Calu3 (cell line): ENCODE measurements at regions not wholly inside any gene's neighbourhood (a gene's known extent, or its start where the extent isn't known, plus 50 kb on each side); places are given as distances from the start of the nearest gene placed in this dataset.

Experiments used
- BruUV-seq: library from RNA; stranded (reverse); fragments of 400-500 nt; replicated peaks from 2 replicates; lab custom pipeline; 2021; lab: Mats Ljungman, UMichigan
- CTCF ChIA-PET: fragments of 300-600 bp; sonication (Branson Sonifier 250); formaldehyde crosslinking; loops from one replicate; lab custom pipeline; 2022; ENCODE audit warnings: antibody characterized with exemption; lab: Charles Lee
- DNase-seq: peaks from one replicate; pipeline ENCODE4 v3.0.0; 2022
- H3K27ac Mint-ChIP-seq: one replicate; pipeline ENCODE4 v1.8.0; 2022; ENCODE audit warnings: mixed read lengths; ENCODE audit not compliant: unreplicated experiment
- H3K27me3 Mint-ChIP-seq: one replicate; pipeline ENCODE4 v1.8.0; 2022; ENCODE audit warnings: mixed read lengths; ENCODE audit not compliant: unreplicated experiment
- H3K36me3 Mint-ChIP-seq: one replicate; pipeline ENCODE4 v1.8.0; 2022; ENCODE audit warnings: mild to moderate bottlenecking, moderate library complexity, mixed read lengths; ENCODE audit not compliant: insufficient read depth, unreplicated experiment
- H3K4me1 Mint-ChIP-seq: one replicate; pipeline ENCODE4 v1.8.0; 2022; ENCODE audit warnings: mild to moderate bottlenecking, low read depth, mixed read lengths; ENCODE audit not compliant: unreplicated experiment
- H3K4me3 Mint-ChIP-seq: one replicate; pipeline ENCODE4 v1.8.0; 2022; ENCODE audit warnings: mild to moderate bottlenecking, low read depth, moderate library complexity, mixed read lengths; ENCODE audit not compliant: unreplicated experiment
- H3K9me3 Mint-ChIP-seq: one replicate; pipeline ENCODE4 v1.8.0; 2022; ENCODE audit warnings: low read depth, mixed read lengths; ENCODE audit not compliant: unreplicated experiment
- intact Hi-C: fragments of 100-400 bp; cut with micrococcal nuclease; formaldehyde crosslinking; loops from one replicate; pipeline ENCODE4 v1.10.0; 2022; ENCODE audit not compliant: unreplicated experiment
- TF ChIP-seq, protein P1 (sequence below): fragments of 200-600 bp; IDR thresholded peaks from one replicate; pipeline ENCODE4 v1.8.0; 2022; ENCODE audit warnings: antibody characterized with exemption; ENCODE audit not compliant: unreplicated experiment

- BruUV-seq, result no TSS peak
- Mint-ChIP-seq H3K4me1 (no peaks in the 10 kb centered on the region), H3K9me3 (no peaks in the 10 kb centered on the region), H3K36me3 (no peaks in the 10 kb centered on the region), H3K27me3 (peaks cover 45% of the 10 kb centered on the region), H3K4me3 (no peak overlapping the region), H3K27ac (no peak overlapping the region)
- TF ChIP-seq, protein P1, sequence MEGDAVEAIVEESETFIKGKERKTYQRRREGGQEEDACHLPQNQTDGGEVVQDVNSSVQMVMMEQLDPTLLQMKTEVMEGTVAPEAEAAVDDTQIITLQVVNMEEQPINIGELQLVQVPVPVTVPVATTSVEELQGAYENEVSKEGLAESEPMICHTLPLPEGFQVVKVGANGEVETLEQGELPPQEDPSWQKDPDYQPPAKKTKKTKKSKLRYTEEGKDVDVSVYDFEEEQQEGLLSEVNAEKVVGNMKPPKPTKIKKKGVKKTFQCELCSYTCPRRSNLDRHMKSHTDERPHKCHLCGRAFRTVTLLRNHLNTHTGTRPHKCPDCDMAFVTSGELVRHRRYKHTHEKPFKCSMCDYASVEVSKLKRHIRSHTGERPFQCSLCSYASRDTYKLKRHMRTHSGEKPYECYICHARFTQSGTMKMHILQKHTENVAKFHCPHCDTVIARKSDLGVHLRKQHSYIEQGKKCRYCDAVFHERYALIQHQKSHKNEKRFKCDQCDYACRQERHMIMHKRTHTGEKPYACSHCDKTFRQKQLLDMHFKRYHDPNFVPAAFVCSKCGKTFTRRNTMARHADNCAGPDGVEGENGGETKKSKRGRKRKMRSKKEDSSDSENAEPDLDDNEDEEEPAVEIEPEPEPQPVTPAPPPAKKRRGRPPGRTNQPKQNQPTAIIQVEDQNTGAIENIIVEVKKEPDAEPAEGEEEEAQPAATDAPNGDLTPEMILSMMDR, result no peak
- intact Hi-C loops, result no loop called here
- CTCF ChIA-PET, result no interaction called here
- DNase-seq, result no peak
These were observed 66.4 kb upstream of the TTC34 start for GRCh38 chr1:2867861-2868260.

DNA sequence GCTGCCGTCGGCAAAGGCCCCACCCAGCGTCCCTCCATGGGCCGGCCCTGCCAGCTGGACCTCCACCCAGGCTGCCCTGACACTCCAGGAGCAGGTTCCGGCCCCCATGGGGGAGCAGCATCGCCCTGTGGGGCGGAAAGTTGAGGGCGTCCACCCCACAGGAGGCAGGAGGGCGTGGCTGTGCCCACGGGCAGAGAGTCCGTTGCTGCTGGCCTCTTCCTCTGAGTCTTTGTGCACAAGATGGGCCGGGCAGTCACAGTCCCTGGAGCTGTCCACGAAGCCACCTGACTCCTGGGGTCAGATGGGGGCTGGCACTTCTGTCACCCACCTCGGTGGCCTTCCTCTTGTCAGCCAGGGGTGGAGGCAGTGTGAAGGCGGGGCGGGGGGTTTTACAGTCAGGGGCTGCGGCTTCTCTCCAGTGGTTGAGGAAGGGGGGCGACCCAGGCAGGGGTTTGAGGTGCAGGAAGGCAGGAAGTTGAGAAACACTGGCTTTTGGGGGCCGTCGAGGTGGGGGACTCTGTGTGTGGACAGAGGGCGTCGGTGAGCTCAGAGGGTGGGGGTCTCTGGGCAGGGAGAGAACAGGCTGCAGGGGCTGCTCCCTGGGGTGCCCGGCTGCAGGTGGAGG lies 67.2 kb upstream of the TTC34 start:
- BruUV-seq, result no TSS peak
- H3K9me3 Mint-ChIP-seq, result no peaks in the 10 kb centered on the region
- TF ChIP-seq, protein P1, result no peak
- intact Hi-C loops, result no loop called here
- no peak overlapping the region for H3K27ac Mint-ChIP-seq
- CTCF ChIA-PET, result no interaction called here
- H3K36me3 Mint-ChIP-seq, result no peaks in the 10 kb centered on the region
- H3K4me1 Mint-ChIP-seq, result no peaks in the 10 kb centered on the region
- DNase-seq, result no peak
- H3K4me3 Mint-ChIP-seq, result no peak overlapping the region
- H3K27me3 Mint-ChIP-seq, result peaks cover 51% of the 10 kb centered on the region

GRCh38 chr1:2871246-2871815 lies 69.8 kb upstream of the TTC34 start:
- H3K9me3 Mint-ChIP-seq, result no peaks in the 10 kb centered on the region
- H3K4me1 Mint-ChIP-seq, result no peaks in the 10 kb centered on the region
- no TSS peak for BruUV-seq
- intact Hi-C loops, result no loop called here
- H3K27me3 Mint-ChIP-seq, result peaks cover 61% of the 10 kb centered on the region
- H3K36me3 Mint-ChIP-seq, result no peaks in the 10 kb centered on the region
- CTCF ChIA-PET, result no interaction called here
- no peak overlapping the region for H3K4me3 Mint-ChIP-seq
- no peak overlapping the region for H3K27ac Mint-ChIP-seq
- TF ChIP-seq, protein P1, result no peak
- no peak for DNase-seq

GRCh38 chr1:2874207-2874606 lies 72.7 kb upstream of the TTC34 start:
- DNase-seq, result no peak
- no TSS peak for BruUV-seq
- Mint-ChIP-seq H3K27me3 (peaks cover 61% of the 10 kb centered on the region), H3K9me3 (no peaks in the 10 kb centered on the region), H3K4me1 (no peaks in the 10 kb centered on the region), H3K36me3 (no peaks in the 10 kb centered on the region), H3K27ac (no peak overlapping the region), H3K4me3 (no peak overlapping the region)
- TF ChIP-seq, protein P1, result no peak
- intact Hi-C loops, result no loop called here
- CTCF ChIA-PET, result no interaction called here
